Astrocyte (in vitro differentiated cells and primary cell): ENCODE measurements at regions not wholly inside any gene's neighbourhood (a gene's known extent, or its start where the extent isn't known, plus 50 kb on each side); places are given as distances from the start of the nearest gene placed in this dataset.

Experiments
- DNase-seq: peaks from one replicate; pipeline ENCODE4 v3.0.0-alpha.2; 2010; ENCODE audit warnings: low read depth
- FAIRE-seq: peaks from 2 replicates; lab custom pipeline; 2011; peaks lifted over from hg19 to GRCh38; lab: Jason Lieb, UNC
- H2AFZ ChIP-seq: 2 replicates; pipeline ENCODE4 v1.6.0; 2012; ENCODE audit warnings: low read depth, low read length, inconsistent platforms
- H3K27ac ChIP-seq: 2 replicates; pipeline ENCODE4 v1.5.1; 2011; ENCODE audit warnings: low read depth, low read length, inconsistent platforms
- H3K27me3 ChIP-seq: 2 replicates; pipeline ENCODE4 v1.6.0; 2011; ENCODE audit warnings: low read length, inconsistent platforms; ENCODE audit not compliant: insufficient read depth
- H3K36me3 ChIP-seq: 2 replicates; pipeline ENCODE4 v1.5.1; 2011; ENCODE audit warnings: low read length, inconsistent platforms; ENCODE audit not compliant: insufficient read depth
- H3K4me1 ChIP-seq: 2 replicates; pipeline ENCODE4 v1.5.1; 2011; ENCODE audit warnings: low read length, inconsistent platforms; ENCODE audit not compliant: insufficient read depth
- H3K4me2 ChIP-seq: 2 replicates; pipeline ENCODE4 v1.6.0; 2012; ENCODE audit warnings: low read length, inconsistent platforms
- H3K4me3 ChIP-seq: 2 replicates; pipeline ENCODE4 v1.5.1; 2011; ENCODE audit warnings: low read depth, mild to moderate bottlenecking, low read length, inconsistent platforms; ENCODE audit not compliant: insufficient read depth
- H3K79me2 ChIP-seq: 2 replicates; pipeline ENCODE4 v1.6.0; 2012; ENCODE audit warnings: mild to moderate bottlenecking, low read length, inconsistent platforms; ENCODE audit not compliant: insufficient read depth
- H3K9ac ChIP-seq: 2 replicates; pipeline ENCODE4 v1.6.0; 2012; ENCODE audit warnings: mild to moderate bottlenecking, low read length, inconsistent platforms
- H3K9me3 ChIP-seq: 2 replicates; pipeline ENCODE4 v1.5.1; 2012; ENCODE audit warnings: low read depth, mild to moderate bottlenecking, low read length, inconsistent platforms; ENCODE audit not compliant: insufficient read depth
- H4K20me1 ChIP-seq: 2 replicates; pipeline ENCODE4 v1.6.0; 2012; ENCODE audit warnings: low read length, inconsistent platforms; ENCODE audit not compliant: insufficient read depth
- H3K27ac Mint-ChIP-seq: one replicate; pipeline ENCODE4 v1.8.0; 2021; ENCODE audit warnings: mild to moderate bottlenecking, mixed read lengths; ENCODE audit not compliant: unreplicated experiment
- H3K27me3 Mint-ChIP-seq: one replicate; pipeline ENCODE4 v1.8.0; 2021; ENCODE audit warnings: low read depth, mixed read lengths; ENCODE audit not compliant: unreplicated experiment
- H3K36me3 Mint-ChIP-seq: one replicate; pipeline ENCODE4 v1.8.0; 2021; ENCODE audit warnings: low read depth, mixed read lengths; ENCODE audit not compliant: unreplicated experiment
- H3K4me1 Mint-ChIP-seq: one replicate; pipeline ENCODE4 v1.8.0; 2021; ENCODE audit warnings: low read depth, mixed read lengths; ENCODE audit not compliant: unreplicated experiment
- H3K4me3 Mint-ChIP-seq: one replicate; pipeline ENCODE4 v1.8.0; 2021; ENCODE audit warnings: mild to moderate bottlenecking, moderate library complexity, mixed read lengths; ENCODE audit not compliant: unreplicated experiment
- H3K9me3 Mint-ChIP-seq: one replicate; pipeline ENCODE4 v1.8.0; 2021; ENCODE audit warnings: mild to moderate bottlenecking, mixed read lengths; ENCODE audit not compliant: unreplicated experiment
- EZH2 ChIP-seq: IDR thresholded peaks from 2 replicates; pipeline ENCODE4 v1.6.1; 2012; ENCODE audit warnings: mild to moderate bottlenecking, low read length, inconsistent platforms; ENCODE audit not compliant: insufficient read depth
- TF ChIP-seq, protein P1 (sequence below): IDR thresholded peaks from 2 replicates; pipeline ENCODE4 v1.5.1; 2011; ENCODE audit warnings: low read depth, mild to moderate bottlenecking, inconsistent platforms, low read length, moderate library complexity; ENCODE audit not compliant: insufficient read depth

DNA sequence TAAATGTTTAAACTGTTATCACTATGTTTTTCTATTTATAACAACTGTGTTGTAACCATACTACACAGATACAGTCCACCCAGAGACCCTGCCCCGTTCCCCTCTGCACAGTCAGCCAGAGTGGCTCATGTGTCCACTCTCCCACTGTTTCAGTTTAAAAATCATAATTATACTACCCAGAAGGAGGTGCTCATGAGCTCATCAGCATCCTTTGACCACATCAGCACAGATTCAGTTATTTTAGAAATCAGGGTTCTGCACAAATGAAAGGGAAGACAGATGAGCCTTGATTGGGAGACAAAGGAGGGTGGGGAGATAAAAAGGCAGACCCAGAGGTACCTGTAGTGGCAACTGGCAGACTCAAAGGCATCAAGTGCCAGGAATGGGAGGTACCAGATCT lies 124.3 kb downstream of the RCN1 start:
- Histone ChIP-seq H3K27me3 (no peaks in the 10 kb centered on the region), H3K4me1 (peaks cover 11% of the 10 kb centered on the region), H3K9me3 (no peaks in the 10 kb centered on the region), H3K36me3 (no peaks in the 10 kb centered on the region), H4K20me1 (no peaks in the 10 kb centered on the region), H2AFZ (no peak overlapping the region), H3K9ac (no peak overlapping the region), H3K79me2 (no peaks in the 10 kb centered on the region), H3K27ac (no peak overlapping the region), H3K4me3 (no peak overlapping the region), H3K4me2 (no peak overlapping the region)
- TF ChIP-seq EZH2 = no peak
- TF ChIP-seq, protein P1, sequence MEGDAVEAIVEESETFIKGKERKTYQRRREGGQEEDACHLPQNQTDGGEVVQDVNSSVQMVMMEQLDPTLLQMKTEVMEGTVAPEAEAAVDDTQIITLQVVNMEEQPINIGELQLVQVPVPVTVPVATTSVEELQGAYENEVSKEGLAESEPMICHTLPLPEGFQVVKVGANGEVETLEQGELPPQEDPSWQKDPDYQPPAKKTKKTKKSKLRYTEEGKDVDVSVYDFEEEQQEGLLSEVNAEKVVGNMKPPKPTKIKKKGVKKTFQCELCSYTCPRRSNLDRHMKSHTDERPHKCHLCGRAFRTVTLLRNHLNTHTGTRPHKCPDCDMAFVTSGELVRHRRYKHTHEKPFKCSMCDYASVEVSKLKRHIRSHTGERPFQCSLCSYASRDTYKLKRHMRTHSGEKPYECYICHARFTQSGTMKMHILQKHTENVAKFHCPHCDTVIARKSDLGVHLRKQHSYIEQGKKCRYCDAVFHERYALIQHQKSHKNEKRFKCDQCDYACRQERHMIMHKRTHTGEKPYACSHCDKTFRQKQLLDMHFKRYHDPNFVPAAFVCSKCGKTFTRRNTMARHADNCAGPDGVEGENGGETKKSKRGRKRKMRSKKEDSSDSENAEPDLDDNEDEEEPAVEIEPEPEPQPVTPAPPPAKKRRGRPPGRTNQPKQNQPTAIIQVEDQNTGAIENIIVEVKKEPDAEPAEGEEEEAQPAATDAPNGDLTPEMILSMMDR = no peak
- no peak overlapping the region for H3K4me3 Mint-ChIP-seq
- H3K36me3 Mint-ChIP-seq = no peaks in the 10 kb centered on the region
- no peaks in the 10 kb centered on the region for H3K9me3 Mint-ChIP-seq
- no peaks in the 10 kb centered on the region for H3K27me3 Mint-ChIP-seq
- DNase-seq = no peak
- no peak overlapping the region for H3K27ac Mint-ChIP-seq
- H3K4me1 Mint-ChIP-seq = peaks cover 9% of the 10 kb centered on the region
- no peak for FAIRE-seq

DNA sequence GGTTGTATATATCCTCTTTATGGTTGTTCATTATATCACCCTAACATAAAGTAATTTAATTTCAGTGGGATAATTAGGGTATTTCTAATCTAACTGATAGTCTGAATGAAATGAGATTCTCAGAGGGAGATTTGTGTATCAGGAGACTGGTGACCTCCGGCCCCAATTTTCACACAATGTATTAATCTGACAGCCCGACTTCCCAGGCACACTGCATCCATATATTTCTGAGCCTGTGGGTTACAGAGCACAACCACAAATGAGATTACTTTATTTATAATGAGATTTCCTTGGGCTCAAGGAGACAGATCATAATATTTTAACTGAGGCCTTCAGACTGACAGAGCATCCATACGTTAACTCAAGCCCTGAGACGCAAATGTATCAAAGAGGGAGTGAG lies 125.9 kb downstream of the RCN1 start:
- Histone ChIP-seq H3K9me3 (no peaks in the 10 kb centered on the region), H3K27ac (no peak overlapping the region), H3K4me3 (no peak overlapping the region), H3K79me2 (no peaks in the 10 kb centered on the region), H4K20me1 (no peaks in the 10 kb centered on the region), H3K4me2 (no peak overlapping the region), H2AFZ (no peak overlapping the region), H3K27me3 (no peaks in the 10 kb centered on the region), H3K36me3 (no peaks in the 10 kb centered on the region), H3K9ac (no peak overlapping the region), H3K4me1 (peaks cover 7% of the 10 kb centered on the region)
- Mint-ChIP-seq H3K9me3 (no peaks in the 10 kb centered on the region), H3K4me3 (no peak overlapping the region), H3K4me1 (peaks cover 9% of the 10 kb centered on the region), H3K27me3 (peaks cover 6% of the 10 kb centered on the region), H3K27ac (no peak overlapping the region), H3K36me3 (no peaks in the 10 kb centered on the region)
- DNase-seq = no peak
- no peak for TF ChIP-seq EZH2
- TF ChIP-seq, protein P1 = no peak
- FAIRE-seq = no peak

DNA sequence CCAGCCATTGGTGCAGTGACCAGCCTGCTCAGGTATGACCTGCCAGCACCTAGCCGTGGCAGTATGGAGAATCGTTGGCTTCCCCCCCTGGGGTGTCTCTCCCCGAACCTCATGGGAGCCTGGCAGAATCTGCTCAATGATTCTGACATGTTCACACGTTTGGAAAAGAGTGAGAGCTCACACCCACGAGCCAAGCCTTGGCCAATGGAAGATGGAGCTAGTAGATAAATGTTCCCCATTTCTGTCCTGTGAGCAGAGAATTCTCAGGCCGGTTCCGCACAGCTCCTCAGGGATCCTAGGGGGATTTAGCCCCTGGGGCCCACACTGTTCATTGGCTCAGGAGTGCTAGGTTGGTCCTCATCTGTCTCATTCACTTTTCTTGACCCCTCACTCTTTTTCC lies 128.4 kb downstream of the RCN1 start:
- FAIRE-seq (no peak), DNase-seq (no peak)
- Mint-ChIP-seq H3K4me3 (no peak overlapping the region), H3K27ac (no peak overlapping the region), H3K36me3 (no peaks in the 10 kb centered on the region), H3K27me3 (peaks cover 8% of the 10 kb centered on the region), H3K4me1 (peaks cover 3% of the 10 kb centered on the region), H3K9me3 (no peaks in the 10 kb centered on the region)
- Histone ChIP-seq H3K36me3 (no peaks in the 10 kb centered on the region), H3K9ac (no peak overlapping the region), H3K79me2 (no peaks in the 10 kb centered on the region), H3K27me3 (no peaks in the 10 kb centered on the region), H3K4me2 (no peak overlapping the region), H3K9me3 (no peaks in the 10 kb centered on the region), H3K27ac (no peak overlapping the region), H3K4me1 (no peaks in the 10 kb centered on the region), H2AFZ (no peak overlapping the region), H3K4me3 (no peak overlapping the region), H4K20me1 (no peaks in the 10 kb centered on the region)
- TF ChIP-seq, protein P1 = no peak
- TF ChIP-seq EZH2 = no peak
